AG09319 (cell line): ENCODE measurements at regions not wholly inside any gene's neighbourhood (a gene's known extent, or its start where the extent isn't known, plus 50 kb on each side); places are given as distances from the start of the nearest gene placed in this dataset.
"Not testable (repeated sequence)": the region's sequence is repeated elsewhere in the genome, so short reads cannot be mapped to it uniquely, and the experiment has no call there.

Source experiments
- DNase-seq: peaks from one replicate; pipeline ENCODE4 v3.0.0-alpha.2; 2010; ENCODE audit warnings: low read depth; ENCODE audit errors: extremely low read depth
- TF ChIP-seq, protein P1 (sequence below): IDR thresholded peaks from 2 replicates; pipeline ENCODE4 v1.5.1; 2011; ENCODE audit warnings: low read depth, mild to moderate bottlenecking, inconsistent platforms, low read length, moderate library complexity

DNA sequence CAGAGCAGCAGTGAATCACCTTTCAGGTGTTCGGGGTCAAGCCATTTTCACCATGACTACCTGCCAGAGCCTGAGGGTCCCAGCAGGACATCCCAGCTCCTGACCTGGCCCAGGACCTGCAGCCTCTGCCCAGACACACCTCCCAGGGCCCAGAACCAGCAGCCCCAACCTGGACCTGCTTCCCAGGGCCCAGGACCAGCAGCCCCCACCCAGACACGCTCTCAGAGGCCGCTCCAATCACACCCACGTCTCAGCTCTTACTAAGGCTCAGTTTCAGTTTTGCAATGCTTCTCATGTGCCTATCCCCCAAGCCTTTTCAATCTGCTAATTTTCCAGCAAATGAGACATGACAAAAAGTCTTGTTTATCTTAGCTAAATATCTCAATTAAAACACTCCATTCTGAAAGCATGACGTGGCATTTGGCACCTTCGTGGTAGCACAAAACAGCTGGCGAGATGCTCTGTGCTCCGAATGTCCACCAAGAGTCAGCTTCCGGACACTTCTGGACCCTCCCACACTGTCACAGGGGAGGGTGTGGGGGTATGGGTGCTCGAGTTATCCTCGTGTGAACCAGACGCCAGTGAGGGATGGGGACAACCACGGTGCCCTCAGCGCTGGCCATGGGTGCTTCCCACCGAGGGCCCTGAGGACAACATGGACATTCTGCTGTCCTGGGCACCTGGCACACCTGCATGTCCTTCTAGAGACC, 253.2 kb downstream of the DLL1 start:
- no peak for DNase-seq
- TF ChIP-seq, protein P1, sequence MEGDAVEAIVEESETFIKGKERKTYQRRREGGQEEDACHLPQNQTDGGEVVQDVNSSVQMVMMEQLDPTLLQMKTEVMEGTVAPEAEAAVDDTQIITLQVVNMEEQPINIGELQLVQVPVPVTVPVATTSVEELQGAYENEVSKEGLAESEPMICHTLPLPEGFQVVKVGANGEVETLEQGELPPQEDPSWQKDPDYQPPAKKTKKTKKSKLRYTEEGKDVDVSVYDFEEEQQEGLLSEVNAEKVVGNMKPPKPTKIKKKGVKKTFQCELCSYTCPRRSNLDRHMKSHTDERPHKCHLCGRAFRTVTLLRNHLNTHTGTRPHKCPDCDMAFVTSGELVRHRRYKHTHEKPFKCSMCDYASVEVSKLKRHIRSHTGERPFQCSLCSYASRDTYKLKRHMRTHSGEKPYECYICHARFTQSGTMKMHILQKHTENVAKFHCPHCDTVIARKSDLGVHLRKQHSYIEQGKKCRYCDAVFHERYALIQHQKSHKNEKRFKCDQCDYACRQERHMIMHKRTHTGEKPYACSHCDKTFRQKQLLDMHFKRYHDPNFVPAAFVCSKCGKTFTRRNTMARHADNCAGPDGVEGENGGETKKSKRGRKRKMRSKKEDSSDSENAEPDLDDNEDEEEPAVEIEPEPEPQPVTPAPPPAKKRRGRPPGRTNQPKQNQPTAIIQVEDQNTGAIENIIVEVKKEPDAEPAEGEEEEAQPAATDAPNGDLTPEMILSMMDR: no peak

DNA sequence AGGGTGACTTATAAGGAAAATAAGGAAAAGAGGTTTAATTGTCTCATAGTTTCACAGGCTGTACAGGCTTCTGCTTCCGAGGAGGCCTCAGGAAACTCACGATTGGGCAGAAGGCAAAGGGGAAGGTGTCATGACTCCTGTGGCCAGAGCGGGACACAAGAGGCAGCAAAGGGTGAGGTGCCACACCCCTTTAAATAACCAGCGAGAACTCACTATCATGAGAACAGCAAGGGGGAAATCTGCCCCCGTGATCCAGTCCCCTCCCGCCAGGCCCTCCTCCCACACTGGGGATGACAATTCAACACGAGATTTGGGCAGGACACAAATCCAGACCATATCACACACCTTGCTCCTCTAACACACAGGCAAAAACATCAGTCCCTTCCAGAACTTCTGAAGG, 254.0 kb downstream of the DLL1 start:
- TF ChIP-seq, protein P1: no peak
- DNase-seq: no peak

DNA sequence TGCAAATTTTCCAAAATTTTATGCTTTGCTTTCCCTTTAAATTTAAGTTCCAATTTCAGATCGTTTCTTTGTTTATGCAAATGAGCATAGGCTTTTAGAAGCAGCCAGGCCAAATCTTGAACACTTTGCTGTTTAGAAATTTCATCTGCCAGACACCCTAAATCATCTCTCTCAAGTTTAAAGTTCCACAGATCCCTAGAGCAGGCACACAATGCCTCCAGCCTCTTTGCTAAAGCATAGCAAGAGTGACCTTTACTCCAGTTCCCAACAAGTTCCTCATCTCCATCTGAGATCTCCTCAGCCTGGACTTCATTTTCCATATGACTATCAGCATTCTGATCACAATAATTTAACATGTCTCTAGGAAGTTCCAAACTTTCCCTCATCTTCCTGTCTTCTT, 254.5 kb downstream of the DLL1 start:
- DNase-seq: not testable (repeated sequence)

DNA sequence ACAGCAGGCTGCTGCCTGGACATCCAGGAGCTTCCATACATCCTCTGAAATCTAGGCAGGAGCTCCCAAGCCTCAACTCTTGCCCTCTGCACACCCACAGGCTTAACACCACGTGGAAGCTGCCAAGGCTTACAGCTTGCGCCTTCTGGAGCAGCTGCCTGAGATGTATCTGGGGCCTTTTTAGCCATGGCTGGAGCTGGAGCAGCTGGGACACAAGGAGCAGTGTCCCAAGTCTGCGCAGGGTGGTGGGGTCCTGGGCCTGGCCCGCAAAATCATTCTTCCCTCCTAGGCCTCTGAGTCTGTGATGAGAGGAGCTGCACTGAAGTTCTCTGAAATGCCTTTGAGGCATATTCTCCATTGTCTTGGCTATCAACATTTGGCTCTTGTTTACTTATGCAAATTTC, 255.0 kb downstream of the DLL1 start:
- TF ChIP-seq, protein P1: no peak
- no peak for DNase-seq

DNA sequence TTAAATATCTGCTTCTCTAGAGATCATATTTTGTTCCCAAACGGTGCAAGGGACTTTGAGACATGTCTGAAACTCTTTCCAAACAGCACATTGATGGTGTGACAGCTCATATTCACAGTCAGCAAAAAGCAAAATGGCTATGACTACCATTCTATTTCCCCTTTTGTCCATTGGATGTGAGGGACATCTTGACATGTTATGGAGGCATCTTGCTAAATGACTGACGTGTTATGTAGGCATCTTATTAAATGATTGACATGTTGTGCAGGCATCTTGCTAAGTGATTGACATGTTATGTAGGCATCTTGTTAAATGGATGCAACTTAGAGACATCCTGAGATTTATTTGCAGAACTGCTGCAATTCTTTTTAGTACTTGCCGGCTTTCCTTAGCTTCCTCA, 255.8 kb downstream of the DLL1 start:
- TF ChIP-seq, protein P1: no peak
- no peak for DNase-seq

DNA sequence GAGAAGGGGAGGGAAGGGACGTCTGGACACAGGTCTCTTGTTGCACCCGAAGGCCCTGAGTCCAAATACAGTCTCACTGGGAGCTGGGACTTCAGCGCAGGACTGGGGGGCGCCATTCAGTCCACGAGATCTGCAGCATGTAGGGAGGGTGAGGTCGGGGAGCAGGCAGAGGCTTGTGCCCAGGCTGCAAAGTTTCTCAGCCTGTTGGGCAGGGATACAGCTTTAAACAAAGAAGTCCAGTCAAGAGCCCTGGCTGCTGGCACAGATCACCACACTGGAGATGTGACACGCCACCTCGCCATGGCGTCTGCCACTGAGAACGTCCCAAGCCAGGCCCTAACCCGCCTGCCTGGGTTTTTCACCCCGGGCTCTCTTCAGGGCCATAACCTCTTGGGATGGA, 256.6 kb downstream of the DLL1 start:
- DNase-seq: no peak
- TF ChIP-seq, protein P1: no peak

DNA sequence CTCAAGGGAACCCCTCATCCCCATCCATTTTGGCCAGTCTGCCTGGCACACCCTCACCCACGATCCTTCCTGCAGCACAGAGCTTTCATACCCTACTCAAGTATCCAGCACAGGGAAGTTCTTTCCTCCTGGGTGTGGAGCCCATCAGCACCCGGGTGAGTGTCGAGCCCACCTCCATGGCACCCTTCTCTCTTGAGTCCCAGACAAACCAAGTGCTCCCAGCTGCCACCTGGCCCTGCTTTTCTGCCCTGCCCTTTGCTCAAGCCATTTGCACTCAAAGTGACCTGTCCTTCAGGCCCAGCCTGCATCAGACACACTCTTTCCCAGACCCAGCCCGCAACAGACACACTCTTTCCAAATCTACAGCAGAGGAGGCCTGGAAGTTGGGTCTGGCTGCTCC, 257.2 kb downstream of the DLL1 start:
- TF ChIP-seq, protein P1: no peak
- no peak for DNase-seq

DNA sequence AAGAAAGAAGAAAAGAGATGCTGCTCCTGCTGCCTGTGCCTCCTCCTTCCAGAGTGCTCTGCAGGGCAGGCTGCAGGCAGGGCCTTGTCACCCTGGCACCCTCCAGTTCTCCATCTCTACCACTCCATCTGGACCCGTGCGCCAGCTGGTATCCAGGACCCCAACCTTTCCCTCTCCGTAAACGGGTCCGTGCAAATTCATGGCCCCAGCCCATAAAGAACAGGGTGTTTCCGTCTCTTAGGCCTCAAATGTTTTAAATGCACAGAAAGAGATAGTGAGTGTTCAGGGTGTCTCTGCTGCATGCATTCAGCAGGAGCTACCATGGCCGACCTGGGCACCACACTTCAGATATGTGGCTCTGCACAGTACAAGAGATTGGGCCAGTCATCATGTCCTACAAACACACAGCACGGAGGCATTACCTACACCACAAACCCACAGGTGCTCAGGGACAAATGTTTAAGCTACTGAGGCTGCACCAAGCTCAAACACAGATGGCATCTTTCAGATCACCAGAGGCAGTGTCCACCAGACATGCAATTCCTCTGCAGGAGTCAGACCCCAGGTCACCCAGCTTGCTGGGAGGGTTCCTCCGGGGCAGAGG, 258.1 kb downstream of the DLL1 start:
- TF ChIP-seq, protein P1: no peak
- no peak for DNase-seq
